Stimulated activated CD4-positive, alpha-beta T cell treated with anti-CD3 and anti-CD28 coated beads, TNF-alpha, amount 100 ng/mL, for 24 hours (primary cell): ENCODE measurements at regions not wholly inside any gene's neighbourhood (a gene's known extent, or its start where the extent isn't known, plus 50 kb on each side); places are given as distances from the start of the nearest gene placed in this dataset.
A peak's percentile ranks its signal among the peaks of the same experiment; 100 is the strongest.

Experiments
- DNase-seq, 3 experiments: peaks; one replicate each; pipeline ENCODE4 v3.0.0-alpha.2; 2020; ENCODE audit warnings: low read depth in 3 of 3

- DNase-seq, result peak in 1 of 3 experiments; percentile 11
Measured at GRCh38 chrX:13266641-13267345, 53.1 kb downstream of the ATXN3L start.

GRCh38 chrX:13265549-13266132 lies 54.2 kb downstream of the ATXN3L start:
- DNase-seq, result no peak

DNA sequence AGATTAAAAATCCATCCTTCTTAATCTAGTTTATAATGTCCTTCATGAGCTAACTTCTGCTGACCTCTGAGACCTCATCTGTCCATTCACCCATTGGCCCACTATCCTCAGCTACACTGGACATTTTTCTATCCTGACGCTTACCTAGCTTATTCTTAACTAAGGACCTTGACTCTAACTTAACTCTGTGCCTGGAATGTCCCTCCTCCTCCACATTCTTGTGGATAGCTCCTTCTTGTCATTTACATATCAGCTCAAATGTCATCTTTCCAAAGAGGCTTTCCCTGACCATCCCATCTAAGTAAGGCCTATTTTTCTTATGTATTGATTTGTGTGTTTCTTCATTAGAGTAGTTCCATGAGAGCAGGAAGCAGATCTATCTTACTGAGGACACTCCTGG lies 54.7 kb downstream of the ATXN3L start:
- no peak for DNase-seq

DNA sequence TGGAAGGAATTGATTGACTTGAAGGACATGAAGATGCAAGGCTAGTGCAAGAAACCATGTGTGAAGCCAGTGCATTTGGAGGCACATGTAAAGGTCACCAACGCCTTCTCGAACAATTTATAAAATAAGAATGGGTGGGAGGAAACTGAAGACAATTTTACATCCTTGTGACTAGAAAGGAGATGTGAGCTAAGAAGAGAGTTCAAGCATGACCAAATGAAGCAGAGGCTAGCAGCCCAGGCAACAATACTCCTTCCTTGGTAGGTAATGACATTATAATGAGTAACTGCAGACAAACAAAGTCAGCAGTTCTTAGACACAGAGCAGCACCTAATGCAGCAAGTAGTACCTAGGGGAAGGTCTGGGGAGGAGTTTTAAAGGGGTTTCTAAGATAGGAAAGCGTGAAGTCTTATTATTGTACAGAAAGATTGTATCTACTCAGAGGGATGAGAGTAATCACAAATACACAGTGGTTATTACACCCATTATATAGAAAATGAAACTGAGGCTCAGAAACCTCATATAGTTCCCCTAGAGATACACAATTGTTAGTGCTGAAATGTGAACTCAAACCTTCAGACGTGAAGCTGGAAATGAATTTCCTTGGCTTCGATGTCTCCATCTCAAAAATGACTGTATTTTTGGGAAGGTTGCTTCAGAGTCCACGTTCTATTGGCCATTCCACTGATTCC lies 56.1 kb downstream of the ATXN3L start:
- no peak for DNase-seq

- no peak for DNase-seq
Measured at GRCh38 chrX:13261348-13261747, 58.5 kb downstream of the ATXN3L start.

DNA sequence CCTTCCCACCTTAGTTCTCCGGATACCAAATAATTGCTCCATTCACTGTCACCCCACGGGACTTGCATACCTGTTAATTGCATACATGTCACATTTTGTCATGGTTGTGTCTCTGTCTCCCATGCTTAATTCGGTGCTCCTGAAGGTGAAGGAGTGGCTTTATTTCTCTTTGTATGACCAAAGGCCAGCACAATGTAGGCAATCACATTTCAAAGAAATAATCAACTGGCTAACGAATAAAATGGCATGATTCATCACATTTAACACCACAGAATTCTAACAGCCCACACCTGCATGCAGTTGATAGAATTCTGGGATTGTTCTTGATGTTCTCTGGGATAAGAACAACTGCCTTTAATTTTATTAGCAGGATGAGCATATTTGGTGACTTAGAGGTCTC lies 59.3 kb downstream of the ATXN3L start:
- DNase-seq, result no peak

- DNase-seq, result no peak
Measured at GRCh38 chrX:13258725-13259124, 61.1 kb downstream of the ATXN3L start.

DNA sequence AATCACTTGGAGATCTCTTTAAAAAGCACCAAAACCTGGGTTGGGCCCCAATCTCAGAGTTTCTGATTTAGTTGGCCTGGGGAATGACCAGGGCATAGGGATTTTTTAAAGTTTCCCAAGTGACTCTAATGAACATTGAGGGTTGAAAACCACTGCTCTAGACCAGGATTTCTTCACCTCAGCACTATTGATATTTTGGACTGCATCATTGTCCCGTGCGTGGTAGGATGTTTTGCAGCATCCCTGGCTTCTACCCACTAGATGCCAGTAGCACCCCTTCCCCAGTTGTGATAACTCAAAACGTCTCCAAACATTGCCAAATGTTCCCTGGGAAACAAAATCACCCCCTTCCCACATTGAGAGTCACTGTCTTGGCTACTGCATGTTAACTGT lies 61.8 kb downstream of the ATXN3L start:
- DNase-seq, result no peak

DNA sequence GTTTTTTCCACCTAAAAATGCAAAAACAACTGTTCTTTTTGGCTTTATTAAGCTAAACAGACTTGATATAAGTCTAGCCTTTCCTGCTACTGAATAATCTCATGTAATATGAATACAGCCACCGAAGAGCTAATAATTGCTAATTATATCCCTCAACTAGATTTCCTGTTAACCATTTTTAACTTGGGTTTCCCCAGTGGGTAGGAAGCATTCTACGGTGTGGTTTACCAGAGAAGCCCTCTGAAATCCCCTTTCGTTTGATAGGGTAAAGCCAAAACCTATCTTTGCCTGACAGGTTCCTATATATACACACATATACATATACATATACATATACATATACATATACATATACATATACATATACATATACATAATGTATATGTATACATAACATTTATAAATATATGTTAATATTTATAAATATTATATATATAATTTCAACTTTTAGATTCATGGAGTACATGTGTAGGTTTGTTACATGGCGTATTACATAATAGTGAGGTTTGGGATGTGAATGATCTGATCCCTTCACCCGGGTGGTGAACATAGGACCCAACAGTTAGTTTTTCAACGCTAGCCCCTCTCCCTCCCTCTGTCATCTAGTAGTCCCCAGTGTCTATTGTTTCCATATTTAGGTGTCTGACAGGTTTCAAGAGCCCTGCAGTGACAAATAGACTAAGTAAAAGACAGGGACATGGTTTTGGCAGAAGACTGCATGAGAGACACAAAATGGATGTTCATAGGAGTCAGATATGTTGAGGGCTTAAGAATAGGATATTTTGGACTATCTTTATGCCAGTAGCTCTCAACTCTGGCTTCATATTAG lies 62.4 kb downstream of the ATXN3L start:
- DNase-seq, result no peak

GRCh38 chrX:13256603-13257002 lies 63.2 kb downstream of the ATXN3L start:
- DNase-seq, result no peak

DNA sequence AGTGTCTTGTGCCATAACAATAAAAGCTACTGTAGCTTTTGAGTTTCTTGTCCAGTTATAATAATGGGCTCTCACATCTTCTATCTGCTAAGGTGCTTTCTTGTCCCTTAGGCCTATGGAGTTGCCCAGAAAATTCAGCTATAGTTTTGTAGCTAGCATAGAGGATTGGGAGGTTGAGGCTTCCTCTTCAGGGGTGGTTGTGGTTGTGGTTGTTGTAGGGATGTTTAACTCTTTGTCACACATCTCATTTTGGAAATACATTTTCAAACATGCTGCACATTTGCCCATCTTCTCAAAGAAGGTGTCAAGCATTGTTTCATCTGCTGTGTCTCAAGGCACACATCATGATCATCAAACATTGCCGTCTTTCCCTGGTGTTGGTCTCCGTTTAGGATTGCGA lies 65.0 kb downstream of the ATXN3L start:
- DNase-seq, result no peak

- no peak for DNase-seq
Measured at GRCh38 chrX:13254076-13254785, 65.6 kb downstream of the ATXN3L start.

- DNase-seq, result no peak
Measured at GRCh38 chrX:13253223-13253622, 66.6 kb downstream of the ATXN3L start.

- DNase-seq, result no peak
Measured at GRCh38 chrX:13252726-13253125, 67.1 kb downstream of the ATXN3L start.

- DNase-seq, result no peak
Measured at GRCh38 chrX:13250826-13251580, 68.8 kb downstream of the ATXN3L start.

DNA sequence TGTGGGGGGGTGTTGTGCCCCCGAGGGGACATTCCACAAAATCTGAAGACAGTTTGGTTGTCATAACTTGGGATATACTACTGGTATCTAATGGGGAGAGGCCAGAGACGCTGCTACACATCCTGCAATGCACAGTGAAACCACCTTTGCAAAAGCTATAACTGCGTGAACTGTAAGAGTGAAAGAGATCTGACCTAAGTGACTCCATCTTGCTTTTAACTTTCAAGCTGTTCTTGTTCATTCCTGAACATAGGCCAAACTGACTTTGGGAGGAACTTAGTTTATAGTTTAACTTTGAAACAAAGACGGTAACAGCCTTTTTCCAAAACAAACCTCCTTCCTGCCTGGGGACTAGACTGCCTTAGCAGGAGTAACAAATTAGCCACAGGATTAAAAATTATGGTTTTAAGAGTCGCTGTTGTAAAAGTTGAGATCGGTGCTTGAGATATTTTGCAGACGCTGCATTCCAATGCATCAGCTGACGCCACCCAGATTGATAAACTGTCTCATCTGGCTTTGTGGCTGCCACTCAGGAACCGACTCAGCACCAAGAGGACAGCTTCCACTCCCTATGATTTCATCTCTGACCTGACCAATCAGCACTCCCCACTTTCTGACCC lies 70.9 kb downstream of the ATXN3L start:
- no peak for DNase-seq

- no peak for DNase-seq
Measured at GRCh38 chrX:13239272-13239671, 80.6 kb downstream of the ATXN3L start.

- no peak for DNase-seq
Measured at GRCh38 chrX:13235930-13236329, 83.9 kb downstream of the ATXN3L start.

- DNase-seq, result no peak
Measured at GRCh38 chrX:13232484-13232883, 87.4 kb downstream of the ATXN3L start.

- no peak for DNase-seq
Measured at GRCh38 chrX:13226214-13226613, 93.6 kb downstream of the ATXN3L start.
